ENCODE measurements at regions not wholly inside any gene's neighbourhood (a gene's known extent, or its start where the extent isn't known, plus 50 kb on each side); places are given as distances from the start of the nearest gene placed in this dataset.

GRCh38 chr5:40334242-40334635 lies 345.5 kb upstream of the PTGER4 start:
- no peaks in the 10 kb centered on the region for H3K9me3 ChIP-seq (ENCODE audit: control insufficient read depth in 2 of 3, insufficient read depth in 1 of 3, low read length in 3 of 3)
- no peak for FAIRE-seq

GRCh38 chr5:40333459-40334241 lies 346.1 kb upstream of the PTGER4 start:
- Histone ChIP-seq H3K27me3 (ENCODE audit: control insufficient read depth, insufficient read depth, low read length) (no peaks in the 10 kb centered on the region), H3K27ac (ENCODE audit: low read depth in 2 of 2, low read length in 2 of 2) (no peak overlapping the region), H3K9ac (ENCODE audit: low read length in 3 of 3) (no peak overlapping the region), H3K4me3 (ENCODE audit: low read length in 3 of 3) (no peak overlapping the region), H3K9me3 (ENCODE audit: control insufficient read depth in 2 of 3, insufficient read depth in 1 of 3, low read length in 3 of 3) (no peaks in the 10 kb centered on the region), H3K36me3 (ENCODE audit: control insufficient read depth in 2 of 3, insufficient read depth in 3 of 3, low read length in 3 of 3) (no peaks in the 10 kb centered on the region), H3K4me1 (ENCODE audit: control insufficient read depth in 2 of 3, insufficient read depth in 2 of 3, low read depth in 1 of 3, low read length in 3 of 3) (peaks cover 0 to 5% (median 0%) of the 10 kb centered on the region in 3 donors)
- intact Hi-C loops (cut with DNase I), result no loop called here
- FAIRE-seq, result no peak
- no peak for TF ChIP-seq CTCF (IDR thresholded peaks at IDR 0.05; ENCODE audit: borderline replicate concordance, extremely low read depth, insufficient read depth)
- DNase-seq, result no peak

More at GRCh38 chr5:40334242-40334635, 345.5 kb upstream of the PTGER4 start:
- Histone ChIP-seq H3K27ac (ENCODE audit: low read depth in 2 of 2, low read length in 2 of 2) (no peak overlapping the region), H3K9ac (ENCODE audit: low read length in 3 of 3) (no peak overlapping the region), H3K4me1 (ENCODE audit: control insufficient read depth in 2 of 3, insufficient read depth in 2 of 3, low read depth in 1 of 3, low read length in 3 of 3) (peaks cover 0 to 5% (median 0%) of the 10 kb centered on the region in 3 donors), H3K4me3 (ENCODE audit: low read length in 3 of 3) (no peak overlapping the region), H3K36me3 (ENCODE audit: control insufficient read depth in 2 of 3, insufficient read depth in 3 of 3, low read length in 3 of 3) (no peaks in the 10 kb centered on the region), H3K27me3 (ENCODE audit: control insufficient read depth, insufficient read depth, low read length) (no peaks in the 10 kb centered on the region)
- no peak for TF ChIP-seq CTCF (IDR thresholded peaks at IDR 0.05; ENCODE audit: borderline replicate concordance, extremely low read depth, insufficient read depth)
- DNase-seq, result no peak
- intact Hi-C loops (cut with DNase I), result no loop called here

GRCh38 chr5:40332970-40333369 lies 346.7 kb upstream of the PTGER4 start:
- no peak for FAIRE-seq

More at GRCh38 chr5:40332970-40333369, 346.7 kb upstream of the PTGER4 start:
- H3K4me1 ChIP-seq (ENCODE audit: control insufficient read depth in 2 of 3, insufficient read depth in 2 of 3, low read depth in 1 of 3, low read length in 3 of 3), result peaks cover 0 to 5% (median 0%) of the 10 kb centered on the region in 3 donors
- H3K36me3 ChIP-seq (ENCODE audit: control insufficient read depth in 2 of 3, insufficient read depth in 3 of 3, low read length in 3 of 3), result no peaks in the 10 kb centered on the region
- no peak overlapping the region for H3K9ac ChIP-seq (ENCODE audit: low read length in 3 of 3)
- H3K9me3 ChIP-seq (ENCODE audit: control insufficient read depth in 2 of 3, insufficient read depth in 1 of 3, low read length in 3 of 3), result no peaks in the 10 kb centered on the region
- no peak overlapping the region for H3K4me3 ChIP-seq (ENCODE audit: low read length in 3 of 3)
- intact Hi-C loops (cut with DNase I), result no loop called here
- H3K27ac ChIP-seq (ENCODE audit: low read depth in 2 of 2, low read length in 2 of 2), result no peak overlapping the region
- no peak for DNase-seq
- no peaks in the 10 kb centered on the region for H3K27me3 ChIP-seq (ENCODE audit: control insufficient read depth, insufficient read depth, low read length)
- no peak for TF ChIP-seq CTCF (IDR thresholded peaks at IDR 0.05; ENCODE audit: borderline replicate concordance, extremely low read depth, insufficient read depth)
